HEK293 (cell line): ENCODE measurements at regions not wholly inside any gene's neighbourhood (a gene's known extent, or its start where the extent isn't known, plus 50 kb on each side); places are given as distances from the start of the nearest gene placed in this dataset.

Experiments
- CTCF ChIA-PET: fragments of 350-600 bp; formaldehyde crosslinking; extraction: SDS; loops from one replicate; lab custom pipeline; 2021; ENCODE audit warnings: antibody characterized with exemption; lab: Yijun Ruan, JAX
- POLR2A ChIA-PET: fragments of 300-600 bp; formaldehyde crosslinking; extraction: SDS; loops from one replicate; lab custom pipeline; 2020; ENCODE audit warnings: antibody characterized with exemption, inconsistent platforms; lab: Yijun Ruan, JAX
- H3K27ac ChIP-seq: fragments of 200-500 bp; sonication (Bioruptor generic); 2 replicates; pipeline ENCODE4 v1.5.1; 2014; ENCODE audit warnings: low read depth, low read length, control low read depth, inconsistent platforms; ENCODE audit errors: extremely low read depth
- H3K36me3 ChIP-seq, 2 experiments: fragments of 200-500 bp in 1 of 2; sonication (Bioruptor generic) in 1 of 2; 1 replicate in 1 of 2; 2 replicates in 1 of 2; pipeline ENCODE4 v1.5.1; 2014 to 2017; ENCODE audit warnings: inconsistent platforms in 2 of 2, low read length in 2 of 2; ENCODE audit not compliant: control insufficient read depth in 2 of 2, insufficient read depth in 1 of 2
- H3K4me1 ChIP-seq: fragments of 200-500 bp; sonication (Bioruptor generic); 2 replicates; pipeline ENCODE4 v1.5.1; 2014; ENCODE audit warnings: mild to moderate bottlenecking, low read length, inconsistent platforms; ENCODE audit not compliant: control insufficient read depth, insufficient read depth
- H3K4me3 ChIP-seq: 2 replicates; pipeline ENCODE4 v1.5.1; 2011; ENCODE audit warnings: low read depth, mild to moderate bottlenecking, control low read depth, low read length, moderate library complexity
- H3K9me3 ChIP-seq: fragments of 200-500 bp; sonication (Bioruptor generic); 2 replicates; pipeline ENCODE4 v1.5.1; 2014; ENCODE audit warnings: low read depth, low read length, inconsistent platforms; ENCODE audit not compliant: control insufficient read depth, insufficient read depth
- BCL11B ChIP-seq: fragments of 450-650 bp; formaldehyde crosslinking; IDR thresholded peaks from 2 replicates; pipeline ENCODE4 v1.5.1; 2016; ENCODE audit warnings: low read depth, missing biosample characterization, missing genetic modification characterization
- GLIS1 ChIP-seq: fragments of 450-650 bp; formaldehyde crosslinking; IDR thresholded peaks from 2 replicates; pipeline ENCODE4 v1.5.1; 2016; ENCODE audit warnings: missing biosample characterization, missing genetic modification characterization
- MEIS1 ChIP-seq: sonication (generic); formaldehyde crosslinking; IDR thresholded peaks from 2 replicates; pipeline ENCODE4 v1.8.1; 2022; ENCODE audit warnings: missing genetic modification reagents, mild to moderate bottlenecking, borderline replicate concordance
- MYNN ChIP-seq: fragments of 450-650 bp; formaldehyde crosslinking; IDR thresholded peaks from 2 replicates; pipeline ENCODE4 v1.5.1; 2016; ENCODE audit warnings: missing biosample characterization, missing genetic modification characterization, borderline replicate concordance
- OSR2 ChIP-seq: fragments of 450-650 bp; formaldehyde crosslinking; IDR thresholded peaks from 2 replicates; pipeline ENCODE4 v1.5.1; 2016; ENCODE audit warnings: missing biosample characterization, missing genetic modification characterization
- SCRT2 ChIP-seq: fragments of 450-650 bp; formaldehyde crosslinking; IDR thresholded peaks from 2 replicates; pipeline ENCODE4 v1.5.1; 2016; ENCODE audit warnings: missing biosample characterization, missing genetic modification characterization
- TCF7L2 ChIP-seq: IDR thresholded peaks from 2 replicates; pipeline ENCODE4 v1.6.1; 2011; ENCODE audit warnings: low read depth, mild to moderate bottlenecking, inconsistent platforms, low read length, moderate library complexity, borderline replicate concordance
- TRIM28 ChIP-seq: IDR thresholded peaks from 2 replicates; pipeline ENCODE4 v1.6.1; 2011; ENCODE audit warnings: low read length, control low read depth, borderline replicate concordance
- ZBTB17 ChIP-seq: fragments of 450-650 bp; formaldehyde crosslinking; IDR thresholded peaks from 2 replicates; pipeline ENCODE4 v1.5.1; 2016; ENCODE audit warnings: missing biosample characterization, missing genetic modification characterization
- ZFP37 ChIP-seq: fragments of 450-650 bp; formaldehyde crosslinking; IDR thresholded peaks from 2 replicates; pipeline ENCODE4 v1.5.1; 2016; ENCODE audit warnings: missing biosample characterization, missing genetic modification characterization
- ZFP41 ChIP-seq: fragments of 450-650 bp; formaldehyde crosslinking; IDR thresholded peaks from 2 replicates; pipeline ENCODE4 v1.5.1; 2016; ENCODE audit warnings: missing biosample characterization, missing genetic modification characterization, borderline replicate concordance
- ZNF37A ChIP-seq: fragments of 450-650 bp; IDR thresholded peaks from 2 replicates; pipeline ENCODE4 v1.5.1; 2018; ENCODE audit warnings: missing biosample characterization, missing genetic modification characterization
- ZNF416 ChIP-seq: fragments of 450-650 bp; formaldehyde crosslinking; IDR thresholded peaks from 2 replicates; pipeline ENCODE4 v1.5.1; 2016; ENCODE audit warnings: missing biosample characterization, missing genetic modification characterization
- ZNF473 ChIP-seq: fragments of 450-650 bp; formaldehyde crosslinking; IDR thresholded peaks from 2 replicates; pipeline ENCODE4 v1.5.1; 2017; ENCODE audit warnings: missing biosample characterization, missing genetic modification characterization
- ZNF514 ChIP-seq: fragments of 450-650 bp; formaldehyde crosslinking; IDR thresholded peaks from 2 replicates; pipeline ENCODE4 v1.5.1; 2016; ENCODE audit warnings: missing biosample characterization, missing genetic modification characterization
- ZNF677 ChIP-seq: fragments of 450-650 bp; IDR thresholded peaks from 2 replicates; pipeline ENCODE4 v1.5.0; 2018; ENCODE audit warnings: missing biosample characterization, mild to moderate bottlenecking, missing genetic modification characterization, moderate library complexity
- ZNF747 ChIP-seq: fragments of 450-650 bp; formaldehyde crosslinking; IDR thresholded peaks from 2 replicates; pipeline ENCODE4 v1.5.1; 2016; ENCODE audit warnings: missing biosample characterization, missing genetic modification characterization
- ZNF777 ChIP-seq: fragments of 450-650 bp; formaldehyde crosslinking; IDR thresholded peaks from 2 replicates; pipeline ENCODE4 v1.5.1; 2017; ENCODE audit warnings: missing biosample characterization, missing genetic modification characterization, borderline replicate concordance
- ZNF792 ChIP-seq: fragments of 450-650 bp; formaldehyde crosslinking; IDR thresholded peaks from 2 replicates; pipeline ENCODE4 v1.5.1; 2016; ENCODE audit warnings: missing biosample characterization, missing genetic modification characterization
- TF ChIP-seq, protein P1 (sequence below): fragments of 450-650 bp; formaldehyde crosslinking; IDR thresholded peaks from 2 replicates; pipeline ENCODE4 v1.5.1; 2016; ENCODE audit warnings: missing biosample characterization, missing genetic modification characterization
- TF ChIP-seq, protein P2 (sequence below): fragments of 450-650 bp; formaldehyde crosslinking; IDR thresholded peaks from 2 replicates; pipeline ENCODE4 v1.5.1; 2016; ENCODE audit warnings: missing biosample characterization, missing genetic modification characterization, low read depth
- TF ChIP-seq, protein P3 (sequence below): fragments of 450-650 bp; formaldehyde crosslinking; IDR thresholded peaks from 2 replicates; pipeline ENCODE4 v1.5.1; 2016; ENCODE audit warnings: missing biosample characterization, missing genetic modification characterization
- TF ChIP-seq, protein P4 (sequence below): fragments of 450-650 bp; formaldehyde crosslinking; IDR thresholded peaks from 2 replicates; pipeline ENCODE4 v1.5.1; 2016; ENCODE audit warnings: missing biosample characterization, missing genetic modification characterization, low read depth
- TF ChIP-seq, protein P5 (sequence below): fragments of 450-650 bp; formaldehyde crosslinking; IDR thresholded peaks from 2 replicates; pipeline ENCODE4 v1.5.1; 2016; ENCODE audit warnings: missing biosample characterization, missing genetic modification characterization

DNA sequence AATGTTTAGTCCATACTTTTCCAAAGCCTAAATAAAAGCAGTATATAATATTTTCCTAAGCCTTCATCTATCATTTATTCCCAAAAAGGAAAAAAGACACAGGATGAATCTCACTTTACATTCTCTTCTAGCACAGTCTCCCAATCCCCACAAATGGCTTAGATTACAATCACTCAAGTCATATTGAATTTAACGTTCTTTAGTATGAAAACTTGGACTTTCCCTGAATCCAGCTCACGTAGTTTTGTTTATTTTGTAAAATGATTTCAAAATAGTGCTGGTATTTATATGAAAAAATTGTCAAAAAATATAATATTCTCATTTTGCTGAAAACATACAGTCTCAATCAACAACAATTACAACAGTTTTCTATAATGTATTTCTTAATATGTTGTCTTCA lies 137.7 kb upstream of the CCDC150 start (continued):
- TF ChIP-seq SCRT2 (tag by site-specific recombination) = no peak
- no peak for TF ChIP-seq ZNF677 (tag by site-specific recombination)
- TF ChIP-seq, all 188 proteins: peak for 0

DNA sequence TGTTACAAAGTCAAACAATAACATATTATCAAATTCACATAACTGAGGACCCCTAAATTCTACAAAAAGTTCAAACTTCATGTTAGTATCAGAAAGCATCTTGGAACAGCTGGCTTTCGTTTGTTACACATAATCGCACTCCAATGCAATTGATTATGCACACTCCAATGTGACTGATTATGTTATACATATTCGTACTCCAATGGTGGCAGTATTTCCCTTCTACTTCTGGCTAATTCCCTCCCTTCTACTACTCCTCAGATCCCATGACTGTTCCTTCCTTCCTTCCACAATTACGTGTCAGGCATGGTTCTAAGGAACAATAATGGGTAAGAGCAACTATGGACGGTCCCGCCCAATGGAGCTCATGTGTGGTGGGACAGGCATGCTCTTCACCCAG lies 137.1 kb upstream of the CCDC150 start:
- Histone ChIP-seq H3K4me1 (no peaks in the 10 kb centered on the region), H3K9me3 (no peaks in the 10 kb centered on the region), H3K27ac (no peak overlapping the region), H3K36me3 (no peaks in the 10 kb centered on the region), H3K4me3 (no peak overlapping the region)
- no peak for TF ChIP-seq OSR2
- no peak for TF ChIP-seq MEIS1 (CRISPR knock-in tag)
- TF ChIP-seq TCF7L2 = no peak
- TF ChIP-seq ZNF416 (tag by site-specific recombination) = no peak
- TF ChIP-seq TRIM28 = no peak
- TF ChIP-seq ZFP37 (tag by site-specific recombination) = no peak
- TF ChIP-seq ZNF777 = no peak
- TF ChIP-seq, protein P1, sequence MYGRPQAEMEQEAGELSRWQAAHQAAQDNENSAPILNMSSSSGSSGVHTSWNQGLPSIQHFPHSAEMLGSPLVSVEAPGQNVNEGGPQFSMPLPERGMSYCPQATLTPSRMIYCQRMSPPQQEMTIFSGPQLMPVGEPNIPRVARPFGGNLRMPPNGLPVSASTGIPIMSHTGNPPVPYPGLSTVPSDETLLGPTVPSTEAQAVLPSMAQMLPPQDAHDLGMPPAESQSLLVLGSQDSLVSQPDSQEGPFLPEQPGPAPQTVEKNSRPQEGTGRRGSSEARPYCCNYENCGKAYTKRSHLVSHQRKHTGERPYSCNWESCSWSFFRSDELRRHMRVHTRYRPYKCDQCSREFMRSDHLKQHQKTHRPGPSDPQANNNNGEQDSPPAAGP (tag by site-specific recombination) = no peak
- TF ChIP-seq ZBTB17 (tag by site-specific recombination) = no peak
- CTCF ChIA-PET = interaction anchor here (0.7 kb wide), 1 partner anchor 50 kb away, joined by 3 read pairs; no protein-coding TSS in a partner anchor
- POLR2A ChIA-PET = interaction anchor here (0.6 kb wide), 1 partner anchor 210 kb away, joined by 4 read pairs; no protein-coding TSS in a partner anchor

DNA sequence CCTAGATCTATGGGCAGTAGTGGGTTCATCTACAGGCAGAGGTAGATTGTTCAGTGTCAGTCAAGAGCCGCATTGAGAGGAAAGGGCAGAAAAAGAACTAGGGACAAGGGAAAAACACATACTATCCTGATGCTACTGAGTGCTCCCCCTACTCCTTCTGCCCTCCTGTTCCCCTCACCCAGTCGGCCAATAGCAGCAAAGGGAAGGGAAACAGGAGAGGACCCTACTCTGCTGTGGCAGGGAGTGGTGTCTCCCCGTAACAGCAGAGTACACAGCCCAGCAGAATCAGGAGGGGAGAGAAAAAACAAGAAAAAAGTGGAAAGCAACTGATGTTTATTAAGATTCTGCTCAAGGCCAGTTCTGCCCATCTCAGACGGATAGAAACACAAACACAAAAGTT lies 136.1 kb upstream of the CCDC150 start:
- H3K4me3 ChIP-seq = no peak overlapping the region
- H3K9me3 ChIP-seq = no peaks in the 10 kb centered on the region
- H3K4me1 ChIP-seq = no peaks in the 10 kb centered on the region
- no peak overlapping the region for H3K27ac ChIP-seq
- ChIA-PET CTCF (no interaction called here), POLR2A (no interaction called here)
- no peaks in the 10 kb centered on the region for H3K36me3 ChIP-seq
- TF ChIP-seq ZNF792 (tag by site-specific recombination) (no peak), ZNF473 (tag by site-specific recombination) (no peak), ZNF514 (tag by site-specific recombination) (no peak)
- TF ChIP-seq, protein P2, sequence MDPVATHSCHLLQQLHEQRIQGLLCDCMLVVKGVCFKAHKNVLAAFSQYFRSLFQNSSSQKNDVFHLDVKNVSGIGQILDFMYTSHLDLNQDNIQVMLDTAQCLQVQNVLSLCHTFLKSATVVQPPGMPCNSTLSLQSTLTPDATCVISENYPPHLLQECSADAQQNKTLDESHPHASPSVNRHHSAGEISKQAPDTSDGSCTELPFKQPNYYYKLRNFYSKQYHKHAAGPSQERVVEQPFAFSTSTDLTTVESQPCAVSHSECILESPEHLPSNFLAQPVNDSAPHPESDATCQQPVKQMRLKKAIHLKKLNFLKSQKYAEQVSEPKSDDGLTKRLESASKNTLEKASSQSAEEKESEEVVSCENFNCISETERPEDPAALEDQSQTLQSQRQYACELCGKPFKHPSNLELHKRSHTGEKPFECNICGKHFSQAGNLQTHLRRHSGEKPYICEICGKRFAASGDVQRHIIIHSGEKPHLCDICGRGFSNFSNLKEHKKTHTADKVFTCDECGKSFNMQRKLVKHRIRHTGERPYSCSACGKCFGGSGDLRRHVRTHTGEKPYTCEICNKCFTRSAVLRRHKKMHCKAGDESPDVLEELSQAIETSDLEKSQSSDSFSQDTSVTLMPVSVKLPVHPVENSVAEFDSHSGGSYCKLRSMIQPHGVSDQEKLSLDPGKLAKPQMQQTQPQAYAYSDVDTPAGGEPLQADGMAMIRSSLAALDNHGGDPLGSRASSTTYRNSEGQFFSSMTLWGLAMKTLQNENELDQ (tag by site-specific recombination) = no peak

DNA sequence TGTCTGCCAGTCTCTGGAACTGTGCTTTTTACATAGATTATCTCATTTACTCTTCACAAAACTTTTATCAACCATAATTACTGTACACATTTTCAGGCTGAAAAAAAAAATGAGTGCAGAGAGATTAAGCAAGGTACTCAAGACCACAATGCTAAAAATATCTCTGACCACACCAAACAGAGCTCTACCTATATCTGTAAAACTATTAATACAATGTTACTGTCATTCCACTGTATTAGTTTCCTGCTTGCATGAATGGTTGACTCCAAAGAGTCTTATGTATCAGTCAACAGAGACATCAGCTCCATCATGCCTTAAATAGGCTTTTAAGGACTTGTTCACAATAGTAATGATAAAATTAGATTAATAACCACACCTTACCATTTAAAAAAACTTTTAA lies 134.7 kb upstream of the CCDC150 start:
- no peak overlapping the region for H3K4me3 ChIP-seq
- CTCF ChIA-PET = no interaction called here
- no peak overlapping the region for H3K27ac ChIP-seq
- H3K9me3 ChIP-seq = no peaks in the 10 kb centered on the region
- POLR2A ChIA-PET = no interaction called here
- no peaks in the 10 kb centered on the region for H3K4me1 ChIP-seq
- H3K36me3 ChIP-seq = no peaks in the 10 kb centered on the region
- TF ChIP-seq MYNN (tag by site-specific recombination) (no peak), ZFP41 (tag by site-specific recombination) (no peak), BCL11B (no peak), ZFP37 (tag by site-specific recombination) (no peak), ZNF792 (tag by site-specific recombination) (no peak), GLIS1 (tag by site-specific recombination) (no peak), ZNF747 (tag by site-specific recombination) (no peak), ZNF37A (tag by site-specific recombination) (no peak)
- TF ChIP-seq, protein P3, sequence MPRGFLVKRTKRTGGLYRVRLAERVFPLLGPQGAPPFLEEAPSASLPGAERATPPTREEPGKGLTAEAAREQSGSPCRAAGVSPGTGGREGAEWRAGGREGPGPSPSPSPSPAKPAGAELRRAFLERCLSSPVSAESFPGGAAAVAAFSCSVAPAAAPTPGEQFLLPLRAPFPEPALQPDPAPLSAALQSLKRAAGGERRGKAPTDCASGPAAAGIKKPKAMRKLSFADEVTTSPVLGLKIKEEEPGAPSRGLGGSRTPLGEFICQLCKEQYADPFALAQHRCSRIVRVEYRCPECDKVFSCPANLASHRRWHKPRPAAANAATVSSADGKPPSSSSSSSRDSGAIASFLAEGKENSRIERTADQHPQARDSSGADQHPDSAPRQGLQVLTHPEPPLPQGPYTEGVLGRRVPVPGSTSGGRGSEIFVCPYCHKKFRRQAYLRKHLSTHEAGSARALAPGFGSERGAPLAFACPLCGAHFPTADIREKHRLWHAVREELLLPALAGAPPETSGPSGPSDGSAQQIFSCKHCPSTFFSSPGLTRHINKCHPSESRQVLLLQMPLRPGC (tag by site-specific recombination) = no peak
- TF ChIP-seq, protein P4, sequence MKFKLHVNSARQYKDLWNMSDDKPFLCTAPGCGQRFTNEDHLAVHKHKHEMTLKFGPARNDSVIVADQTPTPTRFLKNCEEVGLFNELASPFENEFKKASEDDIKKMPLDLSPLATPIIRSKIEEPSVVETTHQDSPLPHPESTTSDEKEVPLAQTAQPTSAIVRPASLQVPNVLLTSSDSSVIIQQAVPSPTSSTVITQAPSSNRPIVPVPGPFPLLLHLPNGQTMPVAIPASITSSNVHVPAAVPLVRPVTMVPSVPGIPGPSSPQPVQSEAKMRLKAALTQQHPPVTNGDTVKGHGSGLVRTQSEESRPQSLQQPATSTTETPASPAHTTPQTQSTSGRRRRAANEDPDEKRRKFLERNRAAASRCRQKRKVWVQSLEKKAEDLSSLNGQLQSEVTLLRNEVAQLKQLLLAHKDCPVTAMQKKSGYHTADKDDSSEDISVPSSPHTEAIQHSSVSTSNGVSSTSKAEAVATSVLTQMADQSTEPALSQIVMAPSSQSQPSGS (tag by site-specific recombination) = no peak
- TF ChIP-seq, protein P5, sequence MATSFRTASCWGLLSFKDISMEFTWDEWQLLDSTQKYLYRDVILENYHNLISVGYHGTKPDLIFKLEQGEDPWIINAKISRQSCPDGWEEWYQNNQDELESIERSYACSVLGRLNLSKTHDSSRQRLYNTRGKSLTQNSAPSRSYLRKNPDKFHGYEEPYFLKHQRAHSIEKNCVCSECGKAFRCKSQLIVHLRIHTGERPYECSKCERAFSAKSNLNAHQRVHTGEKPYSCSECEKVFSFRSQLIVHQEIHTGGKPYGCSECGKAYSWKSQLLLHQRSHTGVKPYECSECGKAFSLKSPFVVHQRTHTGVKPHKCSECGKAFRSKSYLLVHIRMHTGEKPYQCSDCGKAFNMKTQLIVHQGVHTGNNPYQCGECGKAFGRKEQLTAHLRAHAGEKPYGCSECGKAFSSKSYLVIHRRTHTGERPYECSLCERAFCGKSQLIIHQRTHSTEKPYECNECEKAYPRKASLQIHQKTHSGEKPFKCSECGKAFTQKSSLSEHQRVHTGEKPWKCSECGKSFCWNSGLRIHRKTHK = no peak
